HG03060 (cell line): ENCODE measurements at regions not wholly inside any gene's neighbourhood (a gene's known extent, or its start where the extent isn't known, plus 50 kb on each side); places are given as distances from the start of the nearest gene placed in this dataset.
"Not testable (repeated sequence)": the region's sequence is repeated elsewhere in the genome, so short reads cannot be mapped to it uniquely, and the experiment has no call there.

Source experiments
- ATAC-seq: cut with Tn5 transposase; IDR thresholded peaks from one replicate; pipeline ENCODE4 v1.9.1; 2021; ENCODE audit warnings: low read depth, moderate number of reproducible peaks; ENCODE audit not compliant: unreplicated experiment

- no peak for ATAC-seq
Observed at GRCh38 chr1:9440763-9441194, 98.5 kb upstream of the SLC25A33 start.

- no peak for ATAC-seq
Observed at GRCh38 chr1:9441451-9442133, 97.7 kb upstream of the SLC25A33 start.

GRCh38 chr1:9442278-9442846, 96.9 kb upstream of the SLC25A33 start:
- no peak for ATAC-seq

- ATAC-seq: no peak
Observed at GRCh38 chr1:9442986-9443385, 96.3 kb upstream of the SLC25A33 start.

GRCh38 chr1:9443913-9444445, 95.3 kb upstream of the SLC25A33 start:
- no peak for ATAC-seq

GRCh38 chr1:9444532-9444931, 94.7 kb upstream of the SLC25A33 start:
- no peak for ATAC-seq

GRCh38 chr1:9445081-9445480, 94.2 kb upstream of the SLC25A33 start:
- ATAC-seq: not testable (repeated sequence)

GRCh38 chr1:9447215-9447960, 91.9 kb upstream of the SLC25A33 start:
- no peak for ATAC-seq

- no peak for ATAC-seq
Observed at GRCh38 chr1:9448132-9449109, 90.8 kb upstream of the SLC25A33 start.

- no peak for ATAC-seq
Observed at GRCh38 chr1:9449110-9449627, 90.1 kb upstream of the SLC25A33 start.

- no peak for ATAC-seq
Observed at GRCh38 chr1:9449976-9450696, 89.1 kb upstream of the SLC25A33 start.

- ATAC-seq: no peak
Observed at GRCh38 chr1:9451081-9451480, 88.2 kb upstream of the SLC25A33 start.

GRCh38 chr1:9452516-9453140, 86.6 kb upstream of the SLC25A33 start:
- no peak for ATAC-seq

- ATAC-seq: no peak
Observed at GRCh38 chr1:9453375-9453774, 85.9 kb upstream of the SLC25A33 start.

GRCh38 chr1:9453779-9454418, 85.4 kb upstream of the SLC25A33 start:
- ATAC-seq: no peak

- no peak for ATAC-seq
Observed at GRCh38 chr1:9454494-9455066, 84.7 kb upstream of the SLC25A33 start.

- no peak for ATAC-seq
Observed at GRCh38 chr1:9455487-9456234, 83.6 kb upstream of the SLC25A33 start.
